OCI-LY1 (cell line): ENCODE measurements at regions not wholly inside any gene's neighbourhood (a gene's known extent, or its start where the extent isn't known, plus 50 kb on each side); places are given as distances from the start of the nearest gene placed in this dataset.
"Not testable (repeated sequence)": the region's sequence is repeated elsewhere in the genome, so short reads cannot be mapped to it uniquely, and the experiment has no call there.

ENCODE experiments used
- H2AFZ ChIP-seq: fragments of 200-600 bp; sonication (generic), shearing (Covaris generic); 2 replicates; pipeline ENCODE4 v1.6.0; 2014; ENCODE audit warnings: antibody characterized with exemption, mild to moderate bottlenecking, low read length
- H3F3A ChIP-seq: fragments of 200-600 bp; sonication (generic), shearing (Covaris generic); 2 replicates; pipeline ENCODE4 v1.6.0; 2014; ENCODE audit warnings: mild to moderate bottlenecking, antibody characterized with exemption, low read length, moderate library complexity; ENCODE audit not compliant: insufficient read depth
- H3K27ac ChIP-seq: fragments of 200-600 bp; sonication (generic); 2 replicates; pipeline ENCODE4 v1.5.1; 2014; ENCODE audit warnings: low read length, mixed run types, mild to moderate bottlenecking, low read depth; ENCODE audit not compliant: poor library complexity, severe bottlenecking
- H3K27me3 ChIP-seq: fragments of 200-600 bp; sonication (generic); 2 replicates; pipeline ENCODE4 v1.6.0; 2014; ENCODE audit warnings: antibody characterized with exemption, mild to moderate bottlenecking, low read length, moderate library complexity; ENCODE audit not compliant: insufficient read depth
- H3K36me3 ChIP-seq: fragments of 200-600 bp; sonication (generic); 2 replicates; pipeline ENCODE4 v1.6.1; 2014; ENCODE audit warnings: mild to moderate bottlenecking, antibody characterized with exemption, low read length, moderate library complexity, mixed read lengths; ENCODE audit not compliant: insufficient read depth
- H3K4me1 ChIP-seq: fragments of 200-600 bp; sonication (generic); 2 replicates; pipeline ENCODE4 v1.5.1; 2014; ENCODE audit warnings: mild to moderate bottlenecking, low read length, moderate library complexity; ENCODE audit not compliant: insufficient read depth, severe bottlenecking
- H3K4me2 ChIP-seq: fragments of 200-600 bp; sonication (generic), shearing (Covaris generic); 2 replicates; pipeline ENCODE4 v1.6.1; 2014; ENCODE audit warnings: low read length
- H3K4me3 ChIP-seq: fragments of 200-600 bp; sonication (generic); 2 replicates; pipeline ENCODE4 v1.5.1; 2014; ENCODE audit warnings: low read length, low read depth, mild to moderate bottlenecking, mixed read lengths; ENCODE audit not compliant: poor library complexity, severe bottlenecking
- H3K79me2 ChIP-seq: fragments of 200-600 bp; shearing (Covaris generic); 2 replicates; pipeline ENCODE4 v1.6.1; 2016; ENCODE audit warnings: mixed run types, low read length, mixed read lengths; ENCODE audit not compliant: insufficient read depth
- H3K9ac ChIP-seq: fragments of 200-600 bp; sonication (generic), shearing (Covaris generic); 2 replicates; pipeline ENCODE4 v1.6.1; 2014; ENCODE audit warnings: mild to moderate bottlenecking, low read length, mixed read lengths
- H3K9me2 ChIP-seq: fragments of 200-600 bp; sonication (generic), shearing (Covaris generic); 2 replicates; pipeline ENCODE4 v1.6.1; 2014; ENCODE audit warnings: low read depth, mild to moderate bottlenecking, low read length, mixed read lengths
- H3K9me3 ChIP-seq: fragments of 200-600 bp; shearing (Covaris generic); 2 replicates; pipeline ENCODE4 v1.6.1; 2014; ENCODE audit warnings: low read length, mixed read lengths
- H4K20me1 ChIP-seq: fragments of 200-600 bp; sonication (generic), shearing (Covaris generic); 2 replicates; pipeline ENCODE4 v1.6.0; 2016; ENCODE audit warnings: mild to moderate bottlenecking, low read length; ENCODE audit not compliant: insufficient read depth
- CTCF ChIP-seq: fragments of 200-600 bp; sonication (generic), shearing (Covaris generic); IDR thresholded peaks from 2 replicates; pipeline ENCODE4 v1.5.1; 2017; ENCODE audit warnings: mild to moderate bottlenecking, antibody characterized with exemption, low read length, moderate library complexity, mixed read lengths
- EZH2 ChIP-seq: fragments of 200-600 bp; sonication (generic), shearing (Covaris generic); IDR thresholded peaks from 2 replicates; pipeline ENCODE4 v1.8.0; 2017; ENCODE audit warnings: borderline replicate concordance, mixed run types, mild to moderate bottlenecking, antibody characterized with exemption, low read length, moderate library complexity, mixed read lengths

GRCh38 chr4:154152546-154152945, 339.1 kb downstream of the DCHS2 start:
- no peak overlapping the region for H2AFZ ChIP-seq
- H3K36me3 ChIP-seq, result no peaks in the 10 kb centered on the region
- no peak overlapping the region for H3K4me2 ChIP-seq
- no peaks in the 10 kb centered on the region for H3K9me2 ChIP-seq
- no peaks in the 10 kb centered on the region for H4K20me1 ChIP-seq
- H3K4me3 ChIP-seq, result no peak overlapping the region
- no peak overlapping the region for H3K9ac ChIP-seq
- H3K27ac ChIP-seq, result no peak overlapping the region
- no peaks in the 10 kb centered on the region for H3K4me1 ChIP-seq
- no peaks in the 10 kb centered on the region for H3K9me3 ChIP-seq
- no peaks in the 10 kb centered on the region for H3F3A ChIP-seq
- no peak for TF ChIP-seq CTCF
- no peak for TF ChIP-seq EZH2
- H3K27me3 ChIP-seq, result no peaks in the 10 kb centered on the region
- no peaks in the 10 kb centered on the region for H3K79me2 ChIP-seq

DNA sequence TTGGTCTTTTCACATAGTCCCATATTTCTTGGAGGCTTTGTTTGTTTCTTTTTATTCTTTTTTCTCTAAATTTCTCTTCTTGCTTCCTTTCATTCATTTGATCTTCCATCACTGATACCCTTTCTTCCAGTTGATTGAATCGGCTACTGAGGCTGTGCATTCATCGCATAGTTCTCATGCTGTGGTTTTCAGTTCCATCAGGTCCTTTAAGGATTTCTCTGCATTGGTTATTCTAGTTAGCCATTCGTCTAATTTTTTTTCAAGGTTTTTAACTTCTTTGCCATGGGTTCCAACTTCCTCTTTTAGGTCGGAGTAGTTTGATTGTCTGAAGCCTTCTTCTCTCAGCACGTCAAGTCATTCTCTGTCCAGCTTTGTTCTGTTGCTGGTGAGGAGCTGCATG, 342.4 kb downstream of the DCHS2 start:
- not testable (repeated sequence) for H3K4me3 ChIP-seq, H3K4me1 ChIP-seq, H3F3A ChIP-seq, H3K79me2 ChIP-seq, H3K9me2 ChIP-seq, H3K36me3 ChIP-seq, H4K20me1 ChIP-seq, H3K27ac ChIP-seq, H2AFZ ChIP-seq, H3K4me2 ChIP-seq, H3K9ac ChIP-seq, H3K9me3 ChIP-seq, H3K27me3 ChIP-seq

- Histone ChIP-seq H2AFZ (no peak overlapping the region), H3K4me2 (no peak overlapping the region), H3K79me2 (no peaks in the 10 kb centered on the region), H3F3A (no peaks in the 10 kb centered on the region), H3K27me3 (no peaks in the 10 kb centered on the region), H3K4me3 (no peak overlapping the region), H3K4me1 (no peaks in the 10 kb centered on the region), H3K9me2 (no peaks in the 10 kb centered on the region), H3K9me3 (no peaks in the 10 kb centered on the region), H3K36me3 (no peaks in the 10 kb centered on the region), H3K27ac (no peak overlapping the region), H4K20me1 (no peaks in the 10 kb centered on the region), H3K9ac (no peak overlapping the region)
- TF ChIP-seq CTCF (no peak), EZH2 (no peak)
Observed at GRCh38 chr4:154143720-154144119, 347.9 kb downstream of the DCHS2 start.

GRCh38 chr4:154142664-154143063, 348.9 kb downstream of the DCHS2 start:
- Histone ChIP-seq H3K9me2 (no peaks in the 10 kb centered on the region), H2AFZ (no peak overlapping the region), H3K9ac (no peak overlapping the region), H4K20me1 (no peaks in the 10 kb centered on the region), H3K27ac (no peak overlapping the region), H3F3A (no peaks in the 10 kb centered on the region), H3K36me3 (no peaks in the 10 kb centered on the region), H3K4me1 (no peaks in the 10 kb centered on the region), H3K9me3 (no peaks in the 10 kb centered on the region), H3K27me3 (no peaks in the 10 kb centered on the region), H3K79me2 (no peaks in the 10 kb centered on the region), H3K4me2 (no peak overlapping the region), H3K4me3 (no peak overlapping the region)
- TF ChIP-seq CTCF (no peak), EZH2 (no peak)
